GM12891 (cell line): ENCODE measurements at regions not wholly inside any gene's neighbourhood (a gene's known extent, or its start where the extent isn't known, plus 50 kb on each side); places are given as distances from the start of the nearest gene placed in this dataset.

ENCODE experiments used
- PAX5 ChIP-seq: IDR thresholded peaks from 2 replicates; pipeline ENCODE4 v1.6.1; 2011; ENCODE audit warnings: low read length, moderate library complexity, mild to moderate bottlenecking; ENCODE audit not compliant: insufficient read depth, severe bottlenecking
- POLR2A ChIP-seq: IDR thresholded peaks from 2 replicates; pipeline ENCODE4 v1.6.1; 2011; ENCODE audit warnings: low read depth, low read length, control low read depth
- POLR2AphosphoS5 ChIP-seq: IDR thresholded peaks from 2 replicates; pipeline ENCODE4 v1.6.1; 2011; ENCODE audit warnings: low read depth, low read length, control low read depth
- SPI1 ChIP-seq: IDR thresholded peaks from 2 replicates; pipeline ENCODE4 v1.6.1; 2011; ENCODE audit warnings: low read depth, low read length, control low read depth
- TAF1 ChIP-seq: IDR thresholded peaks from 2 replicates; pipeline ENCODE4 v1.6.1; 2011; ENCODE audit warnings: low read depth, low read length, control low read depth

GRCh38 chr7:68456469-68456868 is 1141.8 kb upstream of the AUTS2 start:
- TF ChIP-seq POLR2A (no peak), SPI1 (no peak), TAF1 (no peak), POLR2AphosphoS5 (no peak), PAX5 (no peak)
